Hematopoietic multipotent progenitor cell (in vitro differentiated cells): ENCODE measurements at regions not wholly inside any gene's neighbourhood (a gene's known extent, or its start where the extent isn't known, plus 50 kb on each side); places are given as distances from the start of the nearest gene placed in this dataset.

ENCODE experiments used
- DNase-seq, 3 donors: peaks; one replicate each; pipeline ENCODE4 v3.0.0-alpha.2; 2011 to 2015; ENCODE audit warnings: low read depth in 2 of 3, low spot score in 2 of 3

GRCh38 chr9:38166501-38166900 is 97.5 kb upstream of the SHB start:
- no peak for DNase-seq

- DNase-seq, result peak in 1 of 3 donors; percentile 38
Measured at GRCh38 chr9:38164659-38165221, 95.7 kb upstream of the SHB start.

- DNase-seq, result no peak
Measured at GRCh38 chr9:38163518-38163917, 94.5 kb upstream of the SHB start.

GRCh38 chr9:38162332-38163211 is 93.5 kb upstream of the SHB start:
- DNase-seq, result no peak

- DNase-seq, result peak; percentile 18 to 75 (median 57)
Measured at GRCh38 chr9:38160613-38161215, 91.7 kb upstream of the SHB start.

- DNase-seq, result no peak
Measured at GRCh38 chr9:38159599-38159998, 90.6 kb upstream of the SHB start.

GRCh38 chr9:38158628-38159027 is 89.6 kb upstream of the SHB start:
- DNase-seq, result no peak

GRCh38 chr9:38157711-38158110 is 88.7 kb upstream of the SHB start:
- no peak for DNase-seq

- no peak for DNase-seq
Measured at GRCh38 chr9:38154501-38155421, 85.7 kb upstream of the SHB start.

GRCh38 chr9:38153910-38154291 is 84.9 kb upstream of the SHB start:
- DNase-seq, result no peak

GRCh38 chr9:38153152-38153909 is 84.3 kb upstream of the SHB start:
- DNase-seq, result no peak

GRCh38 chr9:38149647-38150046 is 80.6 kb upstream of the SHB start:
- DNase-seq, result no peak

GRCh38 chr9:38146844-38147243 is 77.8 kb upstream of the SHB start:
- no peak for DNase-seq

GRCh38 chr9:38145526-38146053 is 76.6 kb upstream of the SHB start:
- no peak for DNase-seq

- DNase-seq, result no peak
Measured at GRCh38 chr9:38144421-38144820, 75.4 kb upstream of the SHB start.

GRCh38 chr9:38141746-38142591 is 72.9 kb upstream of the SHB start:
- DNase-seq, result no peak

GRCh38 chr9:38138276-38138675 is 69.2 kb upstream of the SHB start:
- no peak for DNase-seq

GRCh38 chr9:38137342-38137741 is 68.3 kb upstream of the SHB start:
- DNase-seq, result no peak

- DNase-seq, result no peak
Measured at GRCh38 chr9:38136386-38136785, 67.4 kb upstream of the SHB start.
